ENCODE measurements at regions not wholly inside any gene's neighbourhood (a gene's known extent, or its start where the extent isn't known, plus 50 kb on each side); places are given as distances from the start of the nearest gene placed in this dataset.
"Not testable (repeated sequence)": the region's sequence is repeated elsewhere in the genome, so short reads cannot be mapped to it uniquely, and the experiment has no call there.

- TF ChIP-seq, protein P1, sequence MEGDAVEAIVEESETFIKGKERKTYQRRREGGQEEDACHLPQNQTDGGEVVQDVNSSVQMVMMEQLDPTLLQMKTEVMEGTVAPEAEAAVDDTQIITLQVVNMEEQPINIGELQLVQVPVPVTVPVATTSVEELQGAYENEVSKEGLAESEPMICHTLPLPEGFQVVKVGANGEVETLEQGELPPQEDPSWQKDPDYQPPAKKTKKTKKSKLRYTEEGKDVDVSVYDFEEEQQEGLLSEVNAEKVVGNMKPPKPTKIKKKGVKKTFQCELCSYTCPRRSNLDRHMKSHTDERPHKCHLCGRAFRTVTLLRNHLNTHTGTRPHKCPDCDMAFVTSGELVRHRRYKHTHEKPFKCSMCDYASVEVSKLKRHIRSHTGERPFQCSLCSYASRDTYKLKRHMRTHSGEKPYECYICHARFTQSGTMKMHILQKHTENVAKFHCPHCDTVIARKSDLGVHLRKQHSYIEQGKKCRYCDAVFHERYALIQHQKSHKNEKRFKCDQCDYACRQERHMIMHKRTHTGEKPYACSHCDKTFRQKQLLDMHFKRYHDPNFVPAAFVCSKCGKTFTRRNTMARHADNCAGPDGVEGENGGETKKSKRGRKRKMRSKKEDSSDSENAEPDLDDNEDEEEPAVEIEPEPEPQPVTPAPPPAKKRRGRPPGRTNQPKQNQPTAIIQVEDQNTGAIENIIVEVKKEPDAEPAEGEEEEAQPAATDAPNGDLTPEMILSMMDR (IDR thresholded peaks at IDR 0.05), result no peak
- H3K4me3 ChIP-seq, result no peak overlapping the region
- H3K36me3 ChIP-seq (ENCODE audit: low read depth), result no peaks in the 10 kb centered on the region
- intact Hi-C loops (cut with DNase I, micrococcal nuclease), result no loop called here
- no peaks in the 10 kb centered on the region for H3K4me1 ChIP-seq (ENCODE audit: low read depth)
- no peak for DNase-seq
- no peak for ATAC-seq
- no peaks in the 10 kb centered on the region for H3K9me3 ChIP-seq
Observed at GRCh38 chr5:24163091-24163490, 481.7 kb downstream of the CDH10 start.

DNA sequence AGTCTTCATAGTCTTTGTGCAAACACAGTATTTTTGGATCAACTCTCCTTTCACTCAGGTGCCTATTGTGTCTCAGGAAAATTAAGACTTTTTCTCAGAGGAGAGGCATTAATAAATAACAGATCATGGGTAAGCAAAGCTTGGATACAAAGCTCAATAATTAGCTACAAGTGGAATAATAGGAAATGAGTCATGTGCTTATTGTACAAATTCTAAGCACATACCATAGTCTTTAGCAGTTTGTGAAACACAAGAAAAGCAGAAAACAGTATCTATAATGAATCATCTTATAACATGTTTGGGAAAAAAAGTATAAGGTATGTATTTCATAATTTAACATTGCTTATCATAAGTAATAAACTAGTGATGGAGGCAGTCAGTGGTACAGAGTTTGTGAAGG lies 477.0 kb downstream of the CDH10 start:
- intact Hi-C loops (cut with DNase I, micrococcal nuclease), result no loop called here
- ATAC-seq (no peak), DNase-seq (no peak)
- H3K36me3 ChIP-seq (ENCODE audit: low read depth), result no peaks in the 10 kb centered on the region
- TF ChIP-seq, protein P1 (IDR thresholded peaks at IDR 0.05), result no peak
- no peak overlapping the region for H3K4me3 ChIP-seq
- H3K9me3 ChIP-seq, result no peaks in the 10 kb centered on the region
- no peaks in the 10 kb centered on the region for H3K4me1 ChIP-seq (ENCODE audit: low read depth)

DNA sequence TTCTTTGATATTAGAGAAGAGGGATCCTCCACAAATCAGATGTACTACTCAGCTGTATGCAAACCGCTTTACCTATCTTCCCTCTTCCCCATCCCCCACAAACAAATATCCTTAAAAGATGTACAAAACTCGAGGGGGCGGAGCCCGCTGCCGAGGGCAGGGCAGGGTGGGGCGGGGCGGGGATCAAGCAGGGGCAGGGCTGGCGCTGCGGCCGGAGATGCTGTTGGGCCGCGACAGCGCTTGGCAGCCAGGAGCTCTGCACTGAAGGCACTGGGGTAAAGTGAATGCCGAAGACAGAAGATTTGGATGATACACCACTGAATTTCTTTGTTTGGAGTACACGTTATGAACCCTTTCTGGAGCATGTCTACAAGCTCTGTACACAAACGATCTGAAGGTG lies 474.8 kb downstream of the CDH10 start:
- ATAC-seq, result no peak
- TF ChIP-seq, protein P1 (IDR thresholded peaks at IDR 0.05), result no peak

DNA sequence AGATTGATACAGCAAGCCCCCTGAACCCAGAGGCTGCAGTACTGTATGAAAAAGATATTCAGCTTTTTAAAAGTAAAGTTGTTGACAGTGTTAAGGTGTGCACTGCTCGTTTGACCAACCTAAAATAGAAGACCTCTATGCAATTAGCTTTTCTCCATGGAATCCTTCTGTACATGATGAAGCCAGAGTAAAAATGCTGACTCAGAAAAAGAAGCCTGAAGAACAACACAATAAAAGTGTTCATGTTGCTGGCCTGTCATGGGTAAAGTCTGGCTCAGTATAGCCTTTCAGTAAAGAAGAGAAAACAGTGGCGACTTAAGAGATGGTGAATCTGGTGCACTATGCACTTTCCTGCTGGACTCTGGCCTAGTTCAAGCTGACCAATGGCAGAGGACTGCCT lies 473.8 kb downstream of the CDH10 start:
- H3K4me3 ChIP-seq; DNase-seq; H3K4me1 ChIP-seq (ENCODE audit: low read depth); H3K36me3 ChIP-seq (ENCODE audit: low read depth); intact Hi-C loops (cut with DNase I, micrococcal nuclease); ATAC-seq; H3K9me3 ChIP-seq: not testable (repeated sequence)

More for the DNA sequence above, 474.8 kb downstream of the CDH10 start:
- H3K36me3 ChIP-seq (ENCODE audit: low read depth), result no peaks in the 10 kb centered on the region
- no peaks in the 10 kb centered on the region for H3K9me3 ChIP-seq
- H3K4me3 ChIP-seq, result no peak overlapping the region
- no peak for DNase-seq
- intact Hi-C loops (cut with DNase I, micrococcal nuclease), result no loop called here
- no peaks in the 10 kb centered on the region for H3K4me1 ChIP-seq (ENCODE audit: low read depth)

DNA sequence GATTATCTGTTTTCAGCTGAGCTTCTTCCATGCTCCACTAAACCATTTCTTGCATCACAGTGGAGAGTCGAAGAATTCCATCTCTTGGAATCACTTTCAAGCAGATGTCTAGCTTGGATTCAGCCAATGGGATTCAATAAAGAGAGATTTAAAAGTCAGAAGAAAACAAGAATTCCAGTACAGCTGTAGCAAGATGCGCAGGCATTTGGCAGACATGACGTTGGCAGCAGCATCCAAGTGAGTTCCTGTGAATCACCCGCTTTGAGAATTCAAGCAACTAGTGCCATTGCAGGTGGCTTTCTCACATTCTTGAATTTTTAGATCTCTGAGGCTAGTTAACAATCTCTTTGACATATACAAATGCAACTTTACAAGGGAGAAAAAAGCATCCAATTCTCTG lies 467.0 kb downstream of the CDH10 start:
- Histone ChIP-seq H3K4me1 (ENCODE audit: low read depth) (no peaks in the 10 kb centered on the region), H3K4me3 (no peak overlapping the region), H3K9me3 (no peaks in the 10 kb centered on the region), H3K36me3 (ENCODE audit: low read depth) (no peaks in the 10 kb centered on the region)
- ATAC-seq (no peak), DNase-seq (no peak)
- intact Hi-C loops (cut with DNase I, micrococcal nuclease), result no loop called here
- TF ChIP-seq, protein P1 (IDR thresholded peaks at IDR 0.05), result no peak

- ATAC-seq (no peak), DNase-seq (no peak)
- intact Hi-C loops (cut with DNase I, micrococcal nuclease), result no loop called here
- TF ChIP-seq, protein P1 (IDR thresholded peaks at IDR 0.05), result no peak
- no peaks in the 10 kb centered on the region for H3K9me3 ChIP-seq
- H3K4me3 ChIP-seq, result no peak overlapping the region
- no peaks in the 10 kb centered on the region for H3K4me1 ChIP-seq (ENCODE audit: low read depth)
- H3K36me3 ChIP-seq (ENCODE audit: low read depth), result no peaks in the 10 kb centered on the region
Observed at GRCh38 chr5:24183981-24184380, 460.8 kb downstream of the CDH10 start.
